ENCODE measurements at regions not wholly inside any gene's neighbourhood (a gene's known extent, or its start where the extent isn't known, plus 50 kb on each side); places are given as distances from the start of the nearest gene placed in this dataset.

DNA sequence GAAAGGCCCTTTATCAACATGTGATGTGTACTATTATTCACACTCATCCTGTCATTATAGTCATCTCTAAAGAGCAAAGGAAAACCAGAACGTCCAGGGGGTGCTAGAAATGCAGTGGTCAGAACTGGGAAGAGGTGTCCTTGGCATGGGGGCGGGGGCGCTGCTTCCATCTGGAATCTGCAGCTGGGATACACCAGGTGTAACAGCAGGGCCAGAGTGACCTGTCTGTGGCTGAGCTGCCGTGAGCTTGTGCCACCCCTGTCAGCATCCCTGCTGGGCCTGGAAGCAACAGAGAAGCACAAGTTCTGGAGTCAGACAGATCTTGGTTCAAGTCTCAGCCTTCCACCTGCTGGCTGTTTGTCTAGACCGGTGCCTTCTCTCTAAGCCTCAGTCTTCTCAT lies 263.3 kb upstream of the MVB12B start (continued):
- TF ChIP-seq, protein P1, sequence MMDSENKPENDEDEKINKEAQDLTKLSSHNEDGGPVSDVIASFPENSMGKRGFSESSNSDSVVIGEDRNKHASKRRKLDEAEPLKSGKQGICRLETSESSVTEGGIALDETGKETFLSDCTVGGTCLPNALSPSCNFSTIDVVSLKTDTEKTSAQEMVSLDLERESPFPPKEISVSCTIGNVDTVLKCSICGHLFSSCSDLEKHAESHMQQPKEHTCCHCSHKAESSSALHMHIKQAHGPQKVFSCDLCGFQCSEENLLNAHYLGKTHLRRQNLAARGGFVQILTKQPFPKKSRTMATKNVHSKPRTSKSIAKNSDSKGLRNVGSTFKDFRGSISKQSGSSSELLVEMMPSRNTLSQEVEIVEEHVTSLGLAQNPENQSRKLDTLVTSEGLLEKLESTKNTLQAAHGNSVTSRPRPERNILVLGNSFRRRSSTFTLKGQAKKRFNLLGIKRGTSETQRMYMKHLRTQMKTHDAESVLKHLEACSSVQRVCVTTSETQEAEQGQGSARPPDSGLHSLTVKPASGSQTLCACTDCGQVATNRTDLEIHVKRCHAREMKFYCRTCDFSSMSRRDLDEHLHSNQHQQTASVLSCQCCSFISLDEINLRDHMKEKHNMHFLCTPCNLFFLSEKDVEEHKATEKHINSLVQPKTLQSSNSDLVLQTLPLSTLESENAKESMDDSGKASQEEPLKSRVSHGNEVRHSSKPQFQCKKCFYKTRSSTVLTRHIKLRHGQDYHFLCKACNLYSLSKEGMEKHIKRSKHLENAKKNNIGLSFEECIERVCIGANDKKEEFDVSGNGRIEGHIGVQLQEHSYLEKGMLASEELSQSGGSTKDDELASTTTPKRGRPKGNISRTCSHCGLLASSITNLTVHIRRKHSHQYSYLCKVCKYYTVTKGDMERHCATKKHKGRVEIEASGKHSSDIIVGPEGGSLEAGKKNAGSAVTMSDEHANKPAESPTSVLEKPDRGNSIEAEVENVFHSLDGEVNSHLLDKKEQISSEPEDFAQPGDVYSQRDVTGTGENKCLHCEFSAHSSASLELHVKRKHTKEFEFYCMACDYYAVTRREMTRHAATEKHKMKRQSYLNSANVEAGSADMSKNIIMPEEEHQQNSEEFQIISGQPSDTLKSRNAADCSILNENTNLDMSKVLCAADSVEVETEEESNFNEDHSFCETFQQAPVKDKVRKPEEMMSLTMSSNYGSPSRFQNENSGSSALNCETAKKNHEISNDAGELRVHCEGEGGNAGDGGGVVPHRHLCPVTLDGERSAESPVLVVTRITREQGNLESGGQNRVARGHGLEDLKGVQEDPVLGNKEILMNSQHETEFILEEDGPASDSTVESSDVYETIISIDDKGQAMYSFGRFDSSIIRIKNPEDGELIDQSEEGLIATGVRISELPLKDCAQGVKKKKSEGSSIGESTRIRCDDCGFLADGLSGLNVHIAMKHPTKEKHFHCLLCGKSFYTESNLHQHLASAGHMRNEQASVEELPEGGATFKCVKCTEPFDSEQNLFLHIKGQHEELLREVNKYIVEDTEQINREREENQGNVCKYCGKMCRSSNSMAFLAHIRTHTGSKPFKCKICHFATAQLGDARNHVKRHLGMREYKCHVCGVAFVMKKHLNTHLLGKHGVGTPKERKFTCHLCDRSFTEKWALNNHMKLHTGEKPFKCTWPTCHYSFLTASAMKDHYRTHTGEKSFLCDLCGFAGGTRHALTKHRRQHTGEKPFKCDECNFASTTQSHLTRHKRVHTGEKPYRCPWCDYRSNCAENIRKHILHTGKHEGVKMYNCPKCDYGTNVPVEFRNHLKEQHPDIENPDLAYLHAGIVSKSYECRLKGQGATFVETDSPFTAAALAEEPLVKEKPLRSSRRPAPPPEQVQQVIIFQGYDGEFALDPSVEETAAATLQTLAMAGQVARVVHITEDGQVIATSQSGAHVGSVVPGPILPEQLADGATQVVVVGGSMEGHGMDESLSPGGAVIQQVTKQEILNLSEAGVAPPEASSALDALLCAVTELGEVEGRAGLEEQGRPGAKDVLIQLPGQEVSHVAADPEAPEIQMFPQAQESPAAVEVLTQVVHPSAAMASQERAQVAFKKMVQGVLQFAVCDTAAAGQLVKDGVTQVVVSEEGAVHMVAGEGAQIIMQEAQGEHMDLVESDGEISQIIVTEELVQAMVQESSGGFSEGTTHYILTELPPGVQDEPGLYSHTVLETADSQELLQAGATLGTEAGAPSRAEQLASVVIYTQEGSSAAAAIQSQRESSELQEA (IDR thresholded peaks at IDR 0.05; ENCODE audit: low read depth), result no peak
- TF ChIP-seq WHSC1 (IDR thresholded peaks at IDR 0.05; ENCODE audit: low read length) (no peak), SRF (CRISPR knock-in tag; IDR thresholded peaks at IDR 0.05) (no peak)
- TF ChIP-seq, protein P2, sequence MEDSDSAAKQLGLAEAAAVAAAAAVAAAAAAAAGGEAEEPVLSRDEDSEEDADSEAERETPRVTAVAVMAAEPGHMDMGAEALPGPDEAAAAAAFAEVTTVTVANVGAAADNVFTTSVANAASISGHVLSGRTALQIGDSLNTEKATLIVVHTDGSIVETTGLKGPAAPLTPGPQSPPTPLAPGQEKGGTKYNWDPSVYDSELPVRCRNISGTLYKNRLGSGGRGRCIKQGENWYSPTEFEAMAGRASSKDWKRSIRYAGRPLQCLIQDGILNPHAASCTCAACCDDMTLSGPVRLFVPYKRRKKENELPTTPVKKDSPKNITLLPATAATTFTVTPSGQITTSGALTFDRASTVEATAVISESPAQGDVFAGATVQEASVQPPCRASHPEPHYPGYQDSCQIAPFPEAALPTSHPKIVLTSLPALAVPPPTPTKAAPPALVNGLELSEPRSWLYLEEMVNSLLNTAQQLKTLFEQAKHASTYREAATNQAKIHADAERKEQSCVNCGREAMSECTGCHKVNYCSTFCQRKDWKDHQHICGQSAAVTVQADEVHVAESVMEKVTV (CRISPR knock-in tag; IDR thresholded peaks at IDR 0.05), result no peak

All from K562 (cell line).